ENCODE measurements at regions not wholly inside any gene's neighbourhood (a gene's known extent, or its start where the extent isn't known, plus 50 kb on each side); places are given as distances from the start of the nearest gene placed in this dataset.

- TF ChIP-seq CTCF (IDR thresholded peaks at IDR 0.05; ENCODE audit: insufficient read depth, low read length), result no peak
- no peak for TF ChIP-seq GABPA (IDR thresholded peaks at IDR 0.05; ENCODE audit: low read depth)
- no peak for TF ChIP-seq SPI1 (IDR thresholded peaks at IDR 0.05; ENCODE audit: borderline replicate concordance, low read depth)
- no peak for TF ChIP-seq POLR2AphosphoS5 (IDR thresholded peaks at IDR 0.05; ENCODE audit: low read depth)
These were observed 983.7 kb upstream of the LCORL start for GRCh38 chr4:19005211-19005610.

Measured in HL-60 (cell line).